HG03135 (cell line): ENCODE measurements at regions not wholly inside any gene's neighbourhood (a gene's known extent, or its start where the extent isn't known, plus 50 kb on each side); places are given as distances from the start of the nearest gene placed in this dataset.

Experiments used
- ATAC-seq: cut with Tn5 transposase; IDR thresholded peaks from one replicate; pipeline ENCODE4 v1.9.1; 2021; ENCODE audit warnings: mild to moderate bottlenecking, moderate library complexity; ENCODE audit not compliant: unreplicated experiment

GRCh38 chr18:28712172-28712571 is 535.2 kb upstream of the CDH2 start:
- no peak for ATAC-seq

GRCh38 chr18:28711096-28711495 is 534.2 kb upstream of the CDH2 start:
- ATAC-seq: no peak

GRCh38 chr18:28707006-28707405 is 530.1 kb upstream of the CDH2 start:
- no peak for ATAC-seq

GRCh38 chr18:28706397-28706796 is 529.5 kb upstream of the CDH2 start:
- no peak for ATAC-seq

- ATAC-seq: no peak
Measured at GRCh38 chr18:28705482-28705881, 528.6 kb upstream of the CDH2 start.

- no peak for ATAC-seq
Measured at GRCh38 chr18:28692337-28692736, 515.4 kb upstream of the CDH2 start.

- ATAC-seq: no peak
Measured at GRCh38 chr18:28691496-28691840, 514.5 kb upstream of the CDH2 start.

DNA sequence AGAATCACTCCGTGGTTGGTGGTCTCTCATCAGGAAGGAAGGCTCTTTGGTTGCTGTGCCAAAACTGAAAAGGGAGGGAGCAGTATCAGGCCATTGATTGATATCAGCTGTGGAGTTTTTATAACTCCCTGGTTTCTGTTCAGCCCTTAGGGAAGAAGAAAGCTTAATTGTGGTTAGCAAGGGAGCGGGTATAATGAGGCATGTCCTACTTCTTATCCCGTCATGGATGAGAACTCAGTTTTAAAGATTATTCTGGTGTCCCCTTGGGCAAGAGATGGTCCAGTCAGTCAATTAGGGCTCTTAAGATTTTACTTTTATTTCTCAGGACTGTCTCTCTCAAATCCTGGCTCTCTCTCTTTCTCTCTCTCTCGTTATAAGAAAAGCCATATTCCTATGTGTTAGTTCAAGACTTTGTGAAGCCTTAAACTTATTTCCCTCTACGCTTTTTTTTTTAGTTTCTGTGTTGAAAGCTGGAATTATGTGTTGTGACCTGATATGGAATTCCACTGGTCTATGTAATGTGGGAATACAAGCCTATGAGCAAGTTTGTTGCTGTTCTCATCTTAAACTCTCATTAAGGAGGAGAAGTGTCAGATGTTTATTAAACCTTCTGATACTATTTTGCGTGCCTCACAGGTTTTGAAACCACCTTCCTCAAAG is 514.0 kb upstream of the CDH2 start:
- ATAC-seq: no peak

DNA sequence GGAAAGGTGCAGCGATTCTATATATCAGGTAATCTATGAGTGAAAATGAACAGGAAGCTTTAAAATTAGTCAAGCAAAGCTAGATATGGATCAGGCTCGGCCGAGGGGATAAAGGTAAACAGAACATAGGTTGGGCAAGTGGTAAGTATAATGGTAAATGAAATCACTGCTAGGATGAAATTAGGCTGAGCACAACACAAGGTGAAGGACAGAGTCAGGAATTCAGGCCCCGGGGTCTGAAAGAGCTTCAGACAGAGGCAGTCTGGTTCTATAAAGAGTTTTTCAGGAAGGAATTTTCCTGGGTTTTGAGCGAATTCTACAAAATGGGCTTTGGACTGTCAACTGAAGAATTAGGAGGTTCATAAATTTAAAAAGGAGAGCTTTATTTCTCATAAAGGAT is 513.2 kb upstream of the CDH2 start:
- ATAC-seq: no peak

- ATAC-seq: no peak
Measured at GRCh38 chr18:28689588-28689987, 512.7 kb upstream of the CDH2 start.

DNA sequence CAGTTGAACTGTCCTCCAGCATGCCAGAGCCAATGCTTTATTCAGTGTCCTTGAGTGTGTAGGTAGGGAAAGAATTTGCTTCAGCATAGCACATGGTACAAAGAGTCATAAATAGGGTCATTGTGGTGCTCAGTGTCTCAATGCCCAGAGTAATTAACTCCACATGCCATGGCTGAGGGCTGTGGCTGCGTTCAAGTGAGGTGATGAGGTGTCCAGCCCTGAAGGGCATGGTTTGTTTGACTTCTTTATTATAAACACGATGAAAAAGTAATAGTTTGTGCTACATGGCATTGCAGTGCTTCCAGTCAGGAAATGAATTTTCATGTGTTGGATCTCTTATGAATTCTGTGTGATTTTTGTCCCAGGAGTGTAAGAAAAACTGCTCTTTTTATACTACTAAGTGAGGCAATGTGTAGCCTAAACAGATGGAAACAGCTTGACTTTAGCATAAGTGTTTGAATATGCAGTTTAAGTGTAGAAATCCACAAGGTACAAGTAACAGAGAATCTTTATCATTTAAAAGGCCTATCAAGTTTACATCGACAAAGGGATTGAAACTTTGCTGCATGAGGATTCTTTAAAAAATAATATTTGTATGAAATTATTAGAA is 507.9 kb upstream of the CDH2 start:
- ATAC-seq: no peak

GRCh38 chr18:28682912-28683311 is 506.0 kb upstream of the CDH2 start:
- no peak for ATAC-seq

- no peak for ATAC-seq
Measured at GRCh38 chr18:28669165-28669564, 492.2 kb upstream of the CDH2 start.

DNA sequence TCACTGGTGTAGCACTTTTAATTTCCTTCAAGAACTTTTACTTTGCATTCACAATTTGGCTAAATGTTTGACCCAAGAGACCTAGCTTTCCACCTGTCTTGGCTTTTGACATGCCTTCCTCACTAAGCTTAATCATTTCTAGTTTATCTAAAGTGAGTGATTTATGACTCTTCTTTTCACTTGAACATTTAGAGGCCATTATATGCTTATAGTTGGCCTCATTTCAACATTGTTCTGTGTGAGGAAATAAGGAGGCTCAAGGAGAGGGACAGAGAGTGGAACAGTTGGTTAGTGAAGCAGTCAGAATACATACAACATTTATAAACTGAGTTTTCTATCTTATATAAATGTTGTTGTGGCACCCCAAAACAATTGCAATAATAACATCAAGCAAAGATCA is 489.3 kb upstream of the CDH2 start:
- no peak for ATAC-seq

- no peak for ATAC-seq
Measured at GRCh38 chr18:28657961-28658360, 481.0 kb upstream of the CDH2 start.

- ATAC-seq: no peak
Measured at GRCh38 chr18:28652654-28653053, 475.7 kb upstream of the CDH2 start.

DNA sequence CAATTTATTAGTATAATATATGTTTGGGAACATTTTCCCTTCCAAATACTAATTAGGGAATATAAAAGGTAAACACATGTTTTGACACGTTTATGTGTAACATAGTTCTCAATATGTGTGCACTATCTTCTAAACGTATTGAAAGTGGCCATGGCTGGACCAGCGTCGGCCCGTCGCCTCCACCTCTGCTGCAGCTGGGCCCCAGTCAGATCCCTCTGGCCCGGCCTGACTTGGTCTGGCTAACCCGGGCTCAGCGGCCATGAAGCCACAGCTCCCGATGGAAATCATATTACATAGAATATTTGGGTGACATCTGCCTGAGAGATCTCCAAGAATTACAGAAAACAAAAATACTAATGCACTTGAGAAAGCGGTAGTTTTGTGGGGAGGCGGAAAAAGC is 474.4 kb upstream of the CDH2 start:
- no peak for ATAC-seq

DNA sequence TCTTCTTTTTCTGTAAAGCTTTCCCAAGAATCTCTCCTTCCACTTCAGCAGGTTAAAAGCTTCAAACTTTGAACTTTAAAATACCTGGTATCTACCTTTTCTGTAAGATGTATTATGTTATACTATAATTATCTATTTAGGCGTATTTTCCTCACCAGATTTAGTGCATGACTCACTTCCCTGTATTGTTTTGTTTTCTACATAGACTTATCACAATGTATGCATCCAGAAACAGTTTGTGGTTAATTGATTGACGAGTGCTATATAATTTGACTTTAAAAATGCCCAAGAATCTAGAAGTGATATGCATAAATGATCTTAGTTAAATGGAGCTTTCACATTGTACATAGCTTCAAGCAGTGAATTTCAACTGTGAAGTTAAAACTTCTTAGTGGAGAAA is 473.9 kb upstream of the CDH2 start:
- no peak for ATAC-seq

GRCh38 chr18:28647961-28648360 is 471.0 kb upstream of the CDH2 start:
- no peak for ATAC-seq

DNA sequence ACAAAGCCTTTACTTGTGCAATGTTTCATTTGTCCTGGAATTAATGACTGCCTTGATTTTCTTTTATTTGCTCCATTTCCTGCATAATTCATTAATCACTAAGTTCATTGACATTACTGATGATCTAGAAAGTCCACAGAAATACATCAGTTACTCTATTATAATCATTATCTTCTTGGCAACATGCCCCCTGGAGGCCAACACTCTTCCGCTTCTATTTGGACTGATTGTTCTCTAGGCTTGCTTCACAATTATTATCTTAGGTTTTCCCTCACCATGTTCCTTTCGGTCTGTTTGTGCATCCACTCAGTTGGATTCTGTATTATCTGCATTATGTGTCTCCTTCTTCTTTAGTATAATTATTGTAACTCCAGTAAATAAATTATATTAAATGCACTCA is 461.0 kb upstream of the CDH2 start:
- ATAC-seq: no peak

DNA sequence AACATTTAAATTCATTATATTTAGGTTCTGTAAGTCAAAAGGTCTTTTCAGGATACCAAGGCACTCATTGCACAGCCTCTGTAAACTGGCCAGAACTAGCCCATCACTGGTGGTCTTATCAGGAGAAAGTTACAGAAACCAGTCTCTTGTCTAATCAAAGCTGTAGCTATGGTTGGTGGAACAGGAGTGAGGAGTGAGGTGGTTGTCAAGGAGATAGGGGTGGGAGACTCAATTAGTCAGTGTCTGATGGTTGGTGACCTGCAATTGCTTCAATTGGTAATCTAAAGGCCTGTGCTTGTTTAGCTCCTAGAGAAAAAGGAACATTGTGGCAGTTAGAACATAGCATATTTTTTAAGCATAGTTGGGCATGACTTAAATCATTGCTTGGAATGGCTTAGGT is 458.6 kb upstream of the CDH2 start:
- ATAC-seq: no peak

DNA sequence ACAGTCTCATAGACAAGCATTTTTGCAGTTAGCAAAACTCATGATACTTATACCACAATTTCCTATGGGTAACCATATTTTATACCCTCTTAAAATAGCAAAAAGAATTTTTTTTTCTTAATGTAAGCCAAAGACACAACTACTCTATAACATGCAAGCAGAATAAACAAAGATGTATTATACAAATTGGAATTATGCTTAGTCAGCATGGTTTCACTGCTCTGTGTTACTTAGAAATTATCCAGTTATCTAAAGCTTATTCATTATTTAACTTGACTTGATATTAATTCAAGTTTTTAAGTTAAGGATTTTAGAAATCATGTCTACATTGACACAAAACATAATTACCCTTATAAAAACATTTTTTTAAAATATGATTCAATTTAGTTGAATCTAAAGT is 449.8 kb upstream of the CDH2 start:
- no peak for ATAC-seq

DNA sequence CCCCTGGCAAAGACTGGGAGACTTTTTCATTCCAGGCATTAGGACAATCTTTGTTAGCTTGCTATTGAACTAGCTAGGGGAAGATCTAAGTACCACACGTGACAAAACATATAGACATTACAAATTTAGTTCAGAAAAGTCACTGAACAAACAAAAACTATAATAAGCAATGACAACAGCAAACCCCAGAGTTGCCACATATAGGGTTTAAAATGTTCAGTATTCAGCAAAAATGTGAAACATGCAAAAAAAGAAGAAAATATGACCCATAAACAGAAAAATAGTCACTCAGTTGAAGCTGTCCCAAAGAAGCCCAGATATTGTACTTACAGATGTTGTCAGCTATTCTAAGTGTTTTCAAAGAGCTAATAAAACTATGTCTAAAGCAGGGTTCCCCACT is 431.1 kb upstream of the CDH2 start:
- no peak for ATAC-seq
